WI38 (cell line): ENCODE measurements at regions not wholly inside any gene's neighbourhood (a gene's known extent, or its start where the extent isn't known, plus 50 kb on each side); places are given as distances from the start of the nearest gene placed in this dataset.
"Not testable (repeated sequence)": the region's sequence is repeated elsewhere in the genome, so short reads cannot be mapped to it uniquely, and the experiment has no call there.

Experiments
- H3K4me3 ChIP-seq: 2 replicates; pipeline ENCODE4 v1.5.1; 2011; ENCODE audit warnings: low read depth, mild to moderate bottlenecking, control low read depth, low read length
- TF ChIP-seq, protein P1 (sequence below): IDR thresholded peaks from 2 replicates; pipeline ENCODE4 v1.5.1; 2012; ENCODE audit warnings: low read depth, mild to moderate bottlenecking, control low read depth, low read length

DNA sequence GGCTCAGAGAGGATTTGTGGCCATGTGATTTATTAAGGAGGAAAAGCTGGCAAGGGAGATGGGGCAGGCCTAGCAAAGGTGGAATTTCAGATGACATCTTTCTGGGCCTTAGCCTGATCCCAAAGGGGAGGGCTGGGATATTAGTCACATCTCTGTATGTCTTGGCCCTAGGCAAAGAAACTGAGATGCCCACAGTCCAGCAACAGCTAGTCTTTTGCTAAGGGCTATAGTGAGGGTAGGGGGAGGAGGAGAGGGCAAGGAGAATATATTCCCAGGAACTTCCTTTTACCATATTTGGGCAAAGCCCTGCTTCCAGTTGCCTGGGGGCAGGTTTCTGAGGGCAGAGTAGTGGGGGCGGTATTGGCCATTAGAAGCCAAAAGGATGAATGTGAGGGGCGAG lies 209.8 kb upstream of the NR3C2 start:
- TF ChIP-seq, protein P1, sequence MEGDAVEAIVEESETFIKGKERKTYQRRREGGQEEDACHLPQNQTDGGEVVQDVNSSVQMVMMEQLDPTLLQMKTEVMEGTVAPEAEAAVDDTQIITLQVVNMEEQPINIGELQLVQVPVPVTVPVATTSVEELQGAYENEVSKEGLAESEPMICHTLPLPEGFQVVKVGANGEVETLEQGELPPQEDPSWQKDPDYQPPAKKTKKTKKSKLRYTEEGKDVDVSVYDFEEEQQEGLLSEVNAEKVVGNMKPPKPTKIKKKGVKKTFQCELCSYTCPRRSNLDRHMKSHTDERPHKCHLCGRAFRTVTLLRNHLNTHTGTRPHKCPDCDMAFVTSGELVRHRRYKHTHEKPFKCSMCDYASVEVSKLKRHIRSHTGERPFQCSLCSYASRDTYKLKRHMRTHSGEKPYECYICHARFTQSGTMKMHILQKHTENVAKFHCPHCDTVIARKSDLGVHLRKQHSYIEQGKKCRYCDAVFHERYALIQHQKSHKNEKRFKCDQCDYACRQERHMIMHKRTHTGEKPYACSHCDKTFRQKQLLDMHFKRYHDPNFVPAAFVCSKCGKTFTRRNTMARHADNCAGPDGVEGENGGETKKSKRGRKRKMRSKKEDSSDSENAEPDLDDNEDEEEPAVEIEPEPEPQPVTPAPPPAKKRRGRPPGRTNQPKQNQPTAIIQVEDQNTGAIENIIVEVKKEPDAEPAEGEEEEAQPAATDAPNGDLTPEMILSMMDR, result no peak
- H3K4me3 ChIP-seq, result no peak overlapping the region

DNA sequence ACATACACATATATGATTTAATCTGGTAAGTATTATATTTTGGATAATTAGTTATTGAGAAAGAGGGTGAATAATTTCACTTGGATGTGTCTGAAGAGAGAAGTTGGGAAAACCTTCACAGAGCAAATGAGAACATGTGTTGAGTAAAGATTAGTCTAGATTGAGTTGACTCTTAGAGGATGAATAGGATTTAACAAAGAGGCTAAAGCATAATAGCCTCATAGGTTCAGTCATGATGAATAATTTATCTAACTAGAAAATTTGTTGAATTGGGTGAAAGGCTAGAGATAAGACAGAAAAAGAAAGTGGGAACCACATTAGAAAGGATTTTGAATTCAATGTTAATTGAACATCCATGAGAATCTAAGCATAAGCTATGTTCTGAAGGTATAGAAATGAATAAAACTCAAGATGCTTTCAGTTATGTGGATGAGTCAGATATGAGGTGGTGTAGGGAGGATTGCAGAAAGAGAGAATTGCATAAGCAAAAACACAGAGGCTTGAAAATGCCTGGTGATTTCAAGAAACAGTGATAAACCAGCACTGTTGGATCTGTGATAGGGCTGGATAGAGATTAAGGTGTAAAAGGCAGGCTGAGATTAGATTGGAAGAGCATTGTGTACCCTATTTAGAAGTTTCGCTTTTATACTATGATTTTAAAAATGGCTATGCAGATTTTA lies 207.6 kb upstream of the NR3C2 start:
- no peak overlapping the region for H3K4me3 ChIP-seq
- TF ChIP-seq, protein P1, result no peak

DNA sequence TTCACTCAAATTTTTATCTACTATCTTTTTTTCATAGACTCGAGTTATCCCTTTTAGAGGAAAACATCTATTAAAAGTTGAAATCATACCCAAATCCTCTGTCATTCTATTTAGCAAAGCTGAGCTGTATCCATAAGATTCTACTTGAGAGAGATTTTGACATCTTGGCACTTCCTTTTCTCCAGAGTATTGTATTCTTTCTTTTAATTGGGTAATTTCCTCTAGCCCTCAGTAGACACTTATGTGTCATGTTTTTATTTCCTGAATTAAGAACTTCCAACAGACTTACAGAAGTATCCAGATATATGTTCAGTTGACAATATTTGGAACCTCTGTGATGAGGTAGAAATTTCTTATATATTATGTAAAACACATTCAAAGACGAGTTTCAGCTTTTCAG lies 201.6 kb upstream of the NR3C2 start:
- TF ChIP-seq, protein P1, result no peak
- H3K4me3 ChIP-seq, result no peak overlapping the region

DNA sequence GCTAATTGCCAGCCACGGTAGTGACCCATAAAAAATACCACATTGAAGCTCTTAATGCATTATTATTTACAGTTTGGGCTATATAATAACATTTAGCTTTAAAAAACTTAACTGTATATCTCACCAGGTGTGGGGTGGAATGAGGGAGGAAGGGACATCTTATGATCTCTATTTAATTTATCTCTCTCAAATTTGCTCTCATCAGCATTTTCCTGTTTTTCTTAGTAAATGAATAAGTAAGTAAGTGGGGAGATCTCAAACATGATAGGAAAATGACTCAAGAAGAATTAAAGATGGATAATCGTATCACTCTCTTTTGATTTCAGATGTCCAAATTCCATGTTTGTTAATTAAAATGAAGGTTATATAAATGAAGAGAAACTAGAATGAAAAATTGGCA lies 200.7 kb upstream of the NR3C2 start:
- TF ChIP-seq, protein P1, result no peak
- H3K4me3 ChIP-seq, result no peak overlapping the region

- not testable (repeated sequence) for H3K4me3 ChIP-seq
Measured at GRCh38 chr4:148638079-148638478, 195.9 kb upstream of the NR3C2 start.

DNA sequence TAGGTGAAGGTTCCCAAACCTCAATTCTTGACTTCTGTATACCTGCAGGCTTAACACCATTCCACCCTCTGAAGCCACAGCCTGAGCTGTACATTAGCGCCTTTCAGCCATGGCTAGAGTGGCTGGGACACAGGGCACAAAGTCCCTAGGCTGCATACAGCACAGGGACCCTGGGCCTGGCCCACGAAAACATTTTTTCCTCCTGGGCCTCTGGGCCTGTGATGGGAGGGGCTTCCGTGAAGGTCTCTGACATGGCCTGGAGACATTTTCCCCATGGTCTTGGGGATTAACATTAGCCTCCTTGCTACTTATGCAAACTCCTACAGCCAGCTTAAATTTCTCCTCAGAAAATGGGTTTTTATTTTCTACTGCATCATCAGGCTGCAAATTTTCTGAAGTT lies 195.2 kb upstream of the NR3C2 start:
- not testable (repeated sequence) for H3K4me3 ChIP-seq

GRCh38 chr4:148634476-148634875 lies 192.3 kb upstream of the NR3C2 start:
- no peak overlapping the region for H3K4me3 ChIP-seq
- TF ChIP-seq, protein P1, result no peak

- H3K4me3 ChIP-seq, result no peak overlapping the region
- TF ChIP-seq, protein P1, result no peak
Measured at GRCh38 chr4:148633720-148634119, 191.5 kb upstream of the NR3C2 start.
